Activated CD4-positive, CD25-positive, alpha-beta regulatory T cell treated with anti-CD3 and anti-CD28 coated beads, Interleukin-2, amount 50 U/mL, for 24 hours (primary cell): ENCODE measurements at regions not wholly inside any gene's neighbourhood (a gene's known extent, or its start where the extent isn't known, plus 50 kb on each side); places are given as distances from the start of the nearest gene placed in this dataset.

ENCODE experiments used
- ATAC-seq, 2 donors: fragments of 150-1000 bp; cut with Tn5 transposase; one replicate each; pipeline ENCODE4 v1.10.0; 2021; ENCODE audit warnings: mild to moderate bottlenecking in 1 of 2, moderate library complexity in 1 of 2

GRCh38 chr7:155217634-155218033 lies 80.0 kb upstream of the INSIG1 start:
- peak; percentile 61 to 72 for ATAC-seq

GRCh38 chr7:155218276-155219153 lies 79.2 kb upstream of the INSIG1 start:
- ATAC-seq = no peak

GRCh38 chr7:155219154-155219531 lies 78.5 kb upstream of the INSIG1 start:
- no peak for ATAC-seq

GRCh38 chr7:155219947-155220769 lies 77.5 kb upstream of the INSIG1 start:
- no peak for ATAC-seq

- no peak for ATAC-seq
Observed at GRCh38 chr7:155220903-155221302, 76.8 kb upstream of the INSIG1 start.

- no peak for ATAC-seq
Observed at GRCh38 chr7:155221547-155221946, 76.1 kb upstream of the INSIG1 start.

GRCh38 chr7:155222061-155222460 lies 75.6 kb upstream of the INSIG1 start:
- peak in 1 of 2 donors; percentile 8 for ATAC-seq

- ATAC-seq = peak; percentile 36 to 56
Observed at GRCh38 chr7:155222573-155222972, 75.1 kb upstream of the INSIG1 start.

GRCh38 chr7:155223021-155223420 lies 74.7 kb upstream of the INSIG1 start:
- ATAC-seq = no peak

GRCh38 chr7:155223503-155223902 lies 74.2 kb upstream of the INSIG1 start:
- ATAC-seq = no peak

GRCh38 chr7:155224116-155224811 lies 73.4 kb upstream of the INSIG1 start:
- ATAC-seq = no peak

GRCh38 chr7:155225095-155225494 lies 72.6 kb upstream of the INSIG1 start:
- ATAC-seq = no peak

- no peak for ATAC-seq
Observed at GRCh38 chr7:155225516-155225915, 72.2 kb upstream of the INSIG1 start.

- no peak for ATAC-seq
Observed at GRCh38 chr7:155226261-155227003, 71.2 kb upstream of the INSIG1 start.

GRCh38 chr7:155227004-155227787 lies 70.5 kb upstream of the INSIG1 start:
- no peak for ATAC-seq

GRCh38 chr7:155227788-155228458 lies 69.8 kb upstream of the INSIG1 start:
- no peak for ATAC-seq

- no peak for ATAC-seq
Observed at GRCh38 chr7:155228459-155228845, 69.2 kb upstream of the INSIG1 start.

GRCh38 chr7:155228894-155229293 lies 68.8 kb upstream of the INSIG1 start:
- no peak for ATAC-seq

GRCh38 chr7:155229548-155230168 lies 68.0 kb upstream of the INSIG1 start:
- no peak for ATAC-seq

- no peak for ATAC-seq
Observed at GRCh38 chr7:155230169-155230593, 67.5 kb upstream of the INSIG1 start.
